Heart right ventricle (tissue), 16 donors: ENCODE measurements at regions not wholly inside any gene's neighbourhood (a gene's known extent, or its start where the extent isn't known, plus 50 kb on each side); places are given as distances from the start of the nearest gene placed in this dataset.

Experiments used
- ATAC-seq, 8 donors: fragments of 200-7000 bp; cut with Tn5 transposase; one replicate each; pipeline ENCODE4 v1.9.1; 2020; ENCODE audit warnings: mild to moderate bottlenecking in 8 of 8, moderate library complexity in 8 of 8, moderate number of reproducible peaks in 1 of 8
- DNase-seq, 2 donors: peaks; one replicate each; pipeline ENCODE4 v3.0.0-alpha.2; 2020
- H3K27ac ChIP-seq, 10 donors: fragments of 200-600 bp; sonication (generic) in 2 of 10; one replicate each; pipeline versions ENCODE4 v1.5.0 to v1.8.0; 2020 to 2022; ENCODE audit warnings: mild to moderate bottlenecking in 3 of 10
- H3K27me3 ChIP-seq, 7 donors: fragments of 200-600 bp; one replicate each; pipeline ENCODE4 v1.8.0; 2021 to 2022; ENCODE audit warnings: mild to moderate bottlenecking in 2 of 7
- H3K36me3 ChIP-seq, 9 donors: fragments of 200-600 bp; sonication (generic) in 1 of 9; one replicate each; pipeline versions ENCODE4 v1.5.0 to v1.8.0; 2020 to 2022; ENCODE audit warnings: mild to moderate bottlenecking in 2 of 9
- H3K4me1 ChIP-seq, 9 donors: fragments of 200-600 bp; sonication (generic) in 1 of 9; one replicate each; pipeline versions ENCODE4 v1.5.0 to v1.8.0; 2020 to 2022; ENCODE audit warnings: mild to moderate bottlenecking in 4 of 9
- H3K4me3 ChIP-seq, 10 donors: fragments of 200-600 bp; sonication (generic) in 2 of 10; one replicate each; pipeline versions ENCODE4 v1.5.0 to v1.8.0; 2020 to 2022; ENCODE audit warnings: mild to moderate bottlenecking in 7 of 10, moderate library complexity in 2 of 10
- H3K9me3 ChIP-seq, 11 donors: fragments of 200-600 bp in 10 of 11; sonication (generic) in 2 of 11; one replicate each; pipeline versions ENCODE4 v1.5.0 to v1.8.0; 2013 to 2022; ENCODE audit warnings: mild to moderate bottlenecking in 2 of 11, control low read depth in 1 of 11, moderate library complexity in 1 of 11
- CTCF ChIP-seq, 9 donors: fragments of 200-600 bp; sonication (generic) in 2 of 9; IDR thresholded peaks; one replicate each; pipeline versions ENCODE4 v1.5.0 to v1.8.0; 2021 to 2022; ENCODE audit warnings: antibody characterized with exemption in 9 of 9, mild to moderate bottlenecking in 5 of 9, moderate library complexity in 1 of 9
- WGBS, 2 donors: extraction: QIAGEN DNeasy Blood & Tissue Kit; methylation state at CpG; one replicate each; pipeline ENCODE4 v1.1.7; 2013; ENCODE audit warnings: inconsistent platforms in 1 of 2; 5-methylcytosine and 5-hydroxymethylcytosine counted together
- intact Hi-C, 10 donors: fragments of 100-400 bp; cut with DNase I; formaldehyde crosslinking; loops; one replicate each; pipeline versions ENCODE4 v1.11.1 to v1.14.2; 2022
- donor health status: Arrhythmogenic right ventricular cardiomyopathy.
- donor health status: ischemic (EF 13 %, LVEDD 7.1; RV severe dilation, severe dysfunction).
- donor health status: healthy with polysubstance abuse.
- donor health status: DM: no; HTN: yes; CAD: no.
- donor health status: DM: no; HTN: no; CAD: no.
- donor health status: ischemic (EF 25% LVEDD 6.9; RV normal size, moderate dysfunction).
- donor health status: ischemic (EF 25% LVEDD 5.7; RV mildly dilated, moderate dysfunction).
- donor health status: healthy.
- donor health status: DM: yes; HTN: yes; CAD: no.
- donor health status: Ischemic cardiomyopathy.
- donor health status: ischemic (EF 35%, LVEDD 5.7; RV mildly dilated, moderate dysfunction).
- donor health status: nonischemic (EF 11% LVEDD 7.7; RV severe dilation, severe dysfunction).
- donor health status: DM: yes; HTN: yes; CAD: no.
- donor health status: PGD.
- donor health status: ischemic (EF 29% LVEDD 5.4; RV normal size, mild dysfunction).
- donor health status: nonischemic (EF 23%, LVEDD 6.1; RV moderate dilation, normal function).

- intact Hi-C loops = loop anchor here in 4 of 10 donors (5.0 to 10.0 kb wide), 3 partner anchors 192 to 202 kb away; no protein-coding TSS in a partner anchor
- Histone ChIP-seq H3K9me3 (no peaks in the 10 kb centered on the region), H3K36me3 (no peaks in the 10 kb centered on the region), H3K4me1 (peaks cover 0 to 4% (median 0%) of the 10 kb centered on the region in 9 donors), H3K27me3 (no peaks in the 10 kb centered on the region), H3K4me3 (no peak overlapping the region), H3K27ac (no peak overlapping the region)
- no peak for ATAC-seq
- DNase-seq = no peak
- no peak for TF ChIP-seq CTCF (IDR thresholded peaks at IDR 0.05)
- WGBS, 2 donors = 92 to 93% methylated on average over 5 of the region's 5 CpGs
Measured at GRCh38 chr4:13856387-13856786, 228.9 kb upstream of the BOD1L1 start.

- Histone ChIP-seq H3K4me1 (peaks cover 0 to 4% (median 0%) of the 10 kb centered on the region in 9 donors), H3K9me3 (peaks cover 0 to 6% (median 0%) of the 10 kb centered on the region in 11 donors), H3K27me3 (no peaks in the 10 kb centered on the region), H3K36me3 (no peaks in the 10 kb centered on the region), H3K27ac (no peak overlapping the region), H3K4me3 (no peak overlapping the region)
- DNase-seq (no peak), ATAC-seq (no peak)
- no peak for TF ChIP-seq CTCF (IDR thresholded peaks at IDR 0.05)
- intact Hi-C loops = loop anchor here in 4 of 10 donors (5.0 to 10.0 kb wide), 3 partner anchors 193 to 203 kb away; no protein-coding TSS in a partner anchor
- 78 to 81% methylated on average over 2 of the region's 2 CpGs for WGBS, 2 donors
Measured at GRCh38 chr4:13857397-13857796, 229.9 kb upstream of the BOD1L1 start.

GRCh38 chr4:13857800-13858199 is 230.3 kb upstream of the BOD1L1 start:
- no peak for TF ChIP-seq CTCF (IDR thresholded peaks at IDR 0.05)
- no peak overlapping the region for H3K4me3 ChIP-seq
- ATAC-seq (no peak), DNase-seq (no peak)
- H3K4me1 ChIP-seq = peaks cover 0 to 4% (median 0%) of the 10 kb centered on the region in 9 donors
- intact Hi-C loops = loop anchor here in 4 of 10 donors (5.0 to 10.0 kb wide), 3 partner anchors 193 to 203 kb away; no protein-coding TSS in a partner anchor
- no peaks in the 10 kb centered on the region for H3K36me3 ChIP-seq
- no peak overlapping the region for H3K27ac ChIP-seq
- H3K27me3 ChIP-seq = no peaks in the 10 kb centered on the region
- H3K9me3 ChIP-seq = peaks cover 0 to 9% (median 0%) of the 10 kb centered on the region in 11 donors

GRCh38 chr4:13859423-13859822 is 231.9 kb upstream of the BOD1L1 start:
- no peak for DNase-seq
- WGBS, 2 donors = 95 to 96% methylated on average over 3 of the region's 3 CpGs
- no peaks in the 10 kb centered on the region for H3K27me3 ChIP-seq
- H3K36me3 ChIP-seq = no peaks in the 10 kb centered on the region
- no peak overlapping the region for H3K27ac ChIP-seq
- H3K9me3 ChIP-seq = peaks cover 0 to 20% (median 0%) of the 10 kb centered on the region in 11 donors
- peaks cover 0 to 4% (median 0%) of the 10 kb centered on the region in 9 donors for H3K4me1 ChIP-seq
- no peak overlapping the region for H3K4me3 ChIP-seq
- TF ChIP-seq CTCF (IDR thresholded peaks at IDR 0.05) = no peak
- ATAC-seq = no peak
- intact Hi-C loops = loop anchor here in 4 of 10 donors (5.0 to 10.0 kb wide), 3 partner anchors 195 to 205 kb away; no protein-coding TSS in a partner anchor
